SHP77 treated with DMSO at 0.1 percent for 48 hours (cell line): ENCODE measurements at regions not wholly inside any gene's neighbourhood (a gene's known extent, or its start where the extent isn't known, plus 50 kb on each side); places are given as distances from the start of the nearest gene placed in this dataset.
"Not testable (repeated sequence)": the region's sequence is repeated elsewhere in the genome, so short reads cannot be mapped to it uniquely, and the experiment has no call there.

Experiments
- DNase-seq: peaks from one replicate; lab custom pipeline; 2025; lab: John Stamatoyannopoulos, UW

DNA sequence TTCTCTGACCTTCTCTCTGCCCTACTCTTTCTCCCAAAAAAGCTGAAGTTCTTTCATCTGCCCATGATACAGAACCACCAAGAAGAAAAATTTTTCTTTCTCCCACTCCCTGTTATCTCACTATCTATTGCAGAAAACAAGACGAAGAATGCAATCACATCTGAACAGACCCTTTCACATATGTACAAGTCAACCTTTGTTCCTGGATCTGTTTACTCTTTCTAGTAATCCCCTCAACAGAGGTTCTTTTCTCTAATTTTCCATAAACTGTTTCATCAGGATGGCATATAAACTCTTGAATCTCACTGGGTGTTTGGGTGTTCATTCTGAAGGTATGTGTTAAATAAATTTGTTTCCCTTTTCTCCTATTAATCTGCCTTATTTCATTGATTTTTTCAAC is 1262.7 kb upstream of the NRXN1 start:
- no peak for DNase-seq

DNA sequence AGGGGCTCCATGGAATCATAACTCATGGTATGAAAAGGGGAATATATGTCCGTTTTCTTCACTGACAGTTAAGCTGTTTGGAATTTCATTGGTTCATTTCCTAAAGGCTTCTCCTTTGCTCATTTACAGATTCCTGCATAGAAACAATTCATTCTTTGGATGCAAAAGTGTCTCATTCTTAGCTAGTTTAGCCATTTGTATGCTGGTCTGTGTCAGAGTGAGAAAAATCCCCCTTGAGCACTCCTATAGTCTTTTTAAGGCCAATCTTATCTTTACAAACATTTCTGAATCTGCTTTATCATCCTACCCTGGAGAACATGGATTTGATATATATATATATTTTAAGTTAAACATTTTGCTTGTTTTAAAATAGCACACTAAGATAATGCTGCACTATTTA is 1260.9 kb upstream of the NRXN1 start:
- DNase-seq = no peak

DNA sequence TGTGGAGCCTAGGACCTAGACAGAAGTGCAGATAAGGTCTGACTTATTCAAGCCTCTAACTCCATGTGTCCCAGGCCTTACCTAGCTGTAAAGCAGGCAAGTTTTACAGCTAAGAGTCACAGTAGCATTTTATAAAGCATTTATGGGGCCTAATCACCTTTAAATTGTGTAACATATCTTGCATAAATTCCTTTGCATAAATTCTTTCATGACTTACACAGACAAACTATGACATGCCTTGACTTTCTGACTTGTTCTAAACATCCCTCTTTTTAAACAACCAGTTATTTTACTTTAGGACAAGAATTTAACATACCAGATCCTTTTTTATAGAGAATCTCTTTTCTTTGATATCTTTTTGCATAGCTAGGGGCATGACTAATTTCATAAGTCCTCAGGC is 1257.8 kb upstream of the NRXN1 start:
- DNase-seq = no peak

DNA sequence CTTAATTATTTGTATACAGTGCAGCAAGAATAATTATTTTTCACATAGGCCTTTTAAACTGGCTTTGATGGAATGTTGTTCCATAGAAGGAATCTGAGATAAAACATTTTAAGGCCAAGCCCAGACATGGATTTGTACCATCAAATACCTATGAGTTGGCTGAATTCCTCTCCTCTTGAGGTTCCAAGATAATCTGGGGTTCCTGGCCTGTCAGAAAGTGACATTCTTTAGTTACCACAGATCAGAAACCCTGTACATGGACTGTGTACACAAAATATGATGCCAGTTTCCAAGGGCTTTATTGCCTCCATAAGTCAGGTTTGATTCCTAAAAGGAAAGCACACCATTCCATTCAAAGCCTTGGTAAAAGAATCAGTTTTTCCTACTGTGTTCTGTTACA is 1256.7 kb upstream of the NRXN1 start:
- no peak for DNase-seq

DNA sequence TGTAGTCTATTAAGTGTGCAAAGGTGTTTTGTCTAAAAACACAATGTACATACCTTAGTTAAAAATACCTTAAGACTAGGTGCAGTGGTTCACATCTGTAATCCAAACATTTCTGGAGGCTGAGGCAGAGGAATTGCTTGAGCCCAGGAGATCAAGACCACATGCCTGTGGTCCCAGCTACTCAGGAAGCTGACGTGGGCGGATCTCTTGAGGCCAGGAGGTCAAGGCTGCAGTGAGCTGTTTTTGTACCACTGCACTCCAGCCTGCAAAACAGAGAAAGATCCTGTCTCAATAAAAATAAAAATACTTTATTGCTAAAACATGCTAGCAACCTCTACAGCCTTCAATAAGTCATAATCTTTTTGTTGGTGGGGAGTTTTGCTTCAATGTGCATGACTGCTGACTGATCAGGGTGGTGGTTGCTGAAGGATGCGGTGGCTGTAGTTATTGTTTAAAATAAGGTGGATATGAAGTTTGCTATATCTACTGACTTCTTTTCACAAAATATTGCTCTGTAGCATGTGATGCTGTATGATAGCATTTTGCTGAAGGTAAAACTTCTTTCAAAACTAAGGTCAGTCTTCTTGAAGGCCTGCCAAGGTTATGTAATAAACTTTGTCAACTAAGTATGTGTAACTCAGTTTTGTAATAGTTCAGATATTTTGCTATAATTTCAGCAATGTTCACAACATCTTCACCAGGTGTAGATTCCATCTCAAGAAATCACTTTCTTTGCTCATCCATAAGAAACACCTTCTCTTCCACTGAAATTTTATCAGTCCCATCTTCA is 1238.0 kb upstream of the NRXN1 start:
- no peak for DNase-seq

DNA sequence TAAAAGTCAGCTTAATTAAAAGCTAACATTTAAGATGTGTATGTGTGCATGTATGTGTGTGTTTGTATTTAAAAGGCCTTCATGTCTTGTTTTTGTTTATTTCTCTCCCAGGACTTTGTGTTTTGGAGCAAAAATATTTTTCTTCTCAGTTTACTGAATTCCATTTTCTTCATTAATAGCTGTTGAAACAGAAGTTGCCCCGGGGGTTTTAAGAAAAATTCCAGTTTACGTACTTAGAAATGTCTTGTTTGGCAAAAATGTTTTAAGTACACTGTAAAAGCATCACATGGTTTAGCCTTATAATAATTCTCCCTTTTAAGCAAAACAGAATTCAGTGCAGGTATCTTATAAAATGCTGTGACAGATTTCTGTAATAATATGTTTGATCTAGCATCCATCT is 1233.0 kb upstream of the NRXN1 start:
- DNase-seq = no peak

DNA sequence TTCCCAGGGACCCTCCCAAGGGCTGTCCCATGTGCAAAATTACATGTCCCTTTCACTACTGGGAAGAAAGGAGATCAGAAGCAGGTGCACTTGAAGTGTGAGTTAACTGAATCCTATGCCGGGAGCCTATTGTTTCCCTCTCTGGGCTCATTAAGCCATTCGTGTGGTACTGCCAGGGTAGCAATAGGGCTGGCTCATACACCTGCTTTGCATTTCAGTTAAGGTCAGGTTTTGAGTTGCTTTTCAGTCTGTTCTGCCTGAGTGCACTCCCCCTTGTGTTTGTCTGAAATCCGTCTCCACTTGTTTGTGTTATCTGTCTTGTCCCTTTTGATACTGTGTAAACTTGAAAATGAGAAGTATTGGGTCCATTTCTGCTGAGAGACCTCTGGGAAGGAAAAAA is 1232.6 kb upstream of the NRXN1 start:
- peak; percentile 70 for DNase-seq

DNA sequence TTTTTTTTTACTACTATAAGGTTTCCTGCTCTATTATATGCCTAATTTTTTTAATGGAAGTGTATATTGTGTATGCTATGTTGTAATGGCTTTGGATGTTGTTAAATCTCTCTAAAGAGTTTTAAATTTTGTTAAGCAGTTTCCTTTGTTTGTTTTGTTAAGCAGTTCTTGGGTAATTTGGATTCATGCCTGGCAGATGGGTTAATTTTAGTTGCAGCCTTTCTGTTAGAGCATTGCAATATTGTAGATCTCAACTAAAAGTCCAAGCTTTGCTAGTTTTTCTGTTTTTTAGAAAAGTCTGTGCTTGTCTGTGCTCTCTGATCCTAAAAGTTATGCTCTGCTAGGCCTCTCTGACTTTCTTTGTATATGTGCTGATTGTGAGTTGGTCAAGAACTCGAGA is 1229.0 kb upstream of the NRXN1 start:
- no peak for DNase-seq

DNA sequence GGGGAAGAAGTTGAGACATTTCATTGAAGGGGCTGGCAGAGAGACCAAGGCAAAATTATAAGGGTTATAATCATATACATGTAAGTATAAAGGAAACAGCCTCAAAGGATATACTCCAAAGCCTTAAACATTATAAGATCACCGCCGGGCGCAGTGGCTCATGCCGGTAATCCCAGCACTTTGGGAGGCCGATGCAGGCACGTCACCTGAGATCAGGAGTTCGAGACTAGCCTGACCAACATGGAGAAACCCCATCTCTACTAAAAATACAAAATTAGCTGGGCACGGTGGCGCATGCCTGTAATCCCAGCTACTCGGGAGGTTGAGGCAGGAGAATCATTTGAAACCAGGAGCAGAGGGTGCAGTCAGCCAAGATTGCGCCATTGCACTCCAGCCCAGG is 1227.0 kb upstream of the NRXN1 start:
- DNase-seq = not testable (repeated sequence)

DNA sequence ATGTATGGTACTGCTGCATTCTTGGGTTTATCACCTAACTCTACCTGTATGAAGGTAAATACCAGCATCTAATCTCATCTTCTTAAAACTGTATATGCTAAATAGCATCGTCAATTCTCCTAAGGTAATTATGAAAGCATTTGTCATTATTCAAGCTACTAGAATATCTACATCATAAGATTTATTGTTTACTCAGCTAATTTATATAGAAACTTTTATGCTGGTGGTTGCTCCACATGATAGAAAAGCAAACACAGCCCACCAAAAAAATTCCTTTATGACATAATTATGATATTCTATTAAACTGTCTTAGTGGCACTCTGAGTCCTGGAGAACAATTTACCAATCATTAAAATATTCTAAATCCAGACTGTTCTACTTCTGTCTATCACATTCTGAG is 1226.1 kb upstream of the NRXN1 start:
- DNase-seq = no peak

DNA sequence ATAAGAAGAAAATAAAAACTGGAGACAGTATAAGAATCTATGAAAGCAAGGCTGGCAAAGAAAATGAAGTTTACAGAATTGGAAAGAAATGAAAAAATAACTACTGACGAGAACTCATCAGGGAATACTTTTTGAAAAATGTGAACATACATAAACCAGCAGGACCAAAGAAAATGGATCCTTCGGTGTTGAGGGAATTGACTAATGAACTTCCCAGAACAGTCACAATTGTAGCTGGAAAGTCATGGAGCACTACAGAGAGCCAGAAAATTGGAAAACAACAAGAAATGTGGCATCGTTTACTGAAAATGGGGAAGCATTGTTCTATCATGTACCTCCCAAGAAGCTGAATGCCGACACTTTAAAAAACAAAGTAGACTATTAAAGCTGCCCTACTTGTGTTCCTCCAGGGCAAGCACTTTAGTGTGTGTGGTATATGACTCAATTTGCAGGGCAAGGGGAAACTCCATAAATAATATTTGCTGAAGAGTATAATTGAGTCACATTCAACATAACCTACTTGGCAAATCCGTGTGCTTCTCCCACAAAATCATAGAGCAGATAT is 1221.6 kb upstream of the NRXN1 start:
- DNase-seq = no peak

DNA sequence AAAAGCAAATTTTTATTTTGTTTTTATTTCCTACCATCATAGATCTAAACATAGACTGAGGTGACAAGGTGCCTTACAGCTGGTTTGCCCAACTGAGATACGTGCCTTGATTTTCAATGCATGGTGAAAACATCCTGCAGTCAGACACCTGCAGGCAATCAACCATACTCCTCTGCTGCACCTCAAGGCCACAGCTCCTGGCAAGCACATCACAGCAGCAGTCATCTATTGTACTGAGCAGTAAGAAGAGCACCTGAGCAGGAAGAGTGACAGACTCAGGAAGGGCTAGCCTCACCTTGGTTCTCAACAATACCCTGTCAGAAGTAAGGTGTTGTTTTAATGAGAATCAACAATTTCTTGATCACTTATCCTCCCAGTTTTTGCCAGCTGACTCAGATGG is 1206.8 kb upstream of the NRXN1 start:
- DNase-seq = no peak

DNA sequence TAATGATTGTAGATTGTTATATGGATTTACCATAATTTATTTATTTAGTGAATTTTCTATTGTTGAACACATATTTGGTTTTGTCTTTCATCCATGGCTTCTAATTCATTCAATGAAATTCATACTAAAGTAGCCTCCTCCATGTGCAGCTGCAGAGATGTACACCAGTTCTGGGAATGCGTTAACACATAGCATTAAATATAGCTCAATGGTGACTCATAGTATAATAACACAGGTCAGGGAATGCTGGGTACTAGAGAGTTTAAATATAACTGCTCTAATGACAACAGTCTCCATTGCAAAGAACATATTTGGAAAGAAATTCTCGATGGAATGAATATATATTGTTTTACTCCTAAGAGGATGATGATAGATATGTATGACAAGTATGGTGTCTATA is 1190.2 kb upstream of the NRXN1 start:
- peak; percentile 47 for DNase-seq

DNA sequence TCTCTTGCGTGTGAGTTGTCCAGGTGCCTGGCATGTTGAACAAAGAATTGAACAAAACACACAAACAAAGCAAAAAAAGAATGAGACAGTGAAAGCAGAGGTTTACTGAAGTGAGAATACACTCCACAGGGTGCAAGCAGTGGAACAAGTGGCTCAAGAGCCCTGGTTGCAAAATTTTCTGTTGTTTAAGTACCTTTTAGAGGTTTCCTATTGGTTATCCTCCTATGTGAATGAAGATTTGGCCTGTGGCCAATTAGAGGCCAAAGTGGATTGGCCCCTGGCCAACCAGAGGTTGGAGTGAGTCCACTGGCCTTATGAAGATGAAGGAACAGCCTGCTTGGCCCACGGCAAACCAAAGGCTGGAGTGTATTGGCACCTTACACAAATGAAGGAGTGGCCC is 1188.5 kb upstream of the NRXN1 start:
- peak; percentile 68 for DNase-seq

DNA sequence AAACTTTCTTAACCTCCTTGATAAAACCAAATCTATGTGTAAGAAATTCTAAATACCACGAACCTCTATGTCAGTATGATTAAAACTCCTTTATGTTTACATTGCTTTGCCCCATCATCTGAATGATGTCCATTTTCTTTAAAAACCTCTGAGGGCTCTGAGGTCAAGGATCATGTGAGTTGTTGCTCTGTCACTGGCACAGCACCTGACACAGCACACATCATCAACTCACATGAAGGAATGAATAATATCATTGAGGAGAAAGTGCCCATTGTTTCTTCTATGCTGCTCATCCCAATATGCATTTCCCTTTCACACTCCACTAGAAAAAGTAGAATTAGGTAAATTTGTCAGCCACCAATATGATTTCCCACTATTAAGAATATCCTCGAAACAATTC is 1178.7 kb upstream of the NRXN1 start:
- no peak for DNase-seq

DNA sequence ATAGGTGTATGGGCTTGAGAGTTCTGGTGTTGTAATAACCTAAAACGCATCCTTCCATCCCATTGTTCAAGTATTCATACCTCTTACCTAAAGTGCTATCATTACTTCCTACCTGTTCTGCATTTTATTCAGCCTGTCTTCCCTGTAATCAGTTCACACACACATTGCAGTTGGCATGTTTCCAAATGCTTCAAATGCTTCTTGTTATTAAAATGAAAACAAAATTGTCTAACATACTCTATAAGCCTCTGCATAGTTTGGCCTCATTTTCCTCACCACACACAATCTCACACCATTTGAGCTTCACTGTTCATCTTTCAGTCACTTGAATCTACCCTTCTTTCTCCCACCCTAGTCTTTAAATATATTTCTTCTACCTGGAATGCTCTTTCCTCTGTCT is 1178.2 kb upstream of the NRXN1 start:
- DNase-seq = no peak

DNA sequence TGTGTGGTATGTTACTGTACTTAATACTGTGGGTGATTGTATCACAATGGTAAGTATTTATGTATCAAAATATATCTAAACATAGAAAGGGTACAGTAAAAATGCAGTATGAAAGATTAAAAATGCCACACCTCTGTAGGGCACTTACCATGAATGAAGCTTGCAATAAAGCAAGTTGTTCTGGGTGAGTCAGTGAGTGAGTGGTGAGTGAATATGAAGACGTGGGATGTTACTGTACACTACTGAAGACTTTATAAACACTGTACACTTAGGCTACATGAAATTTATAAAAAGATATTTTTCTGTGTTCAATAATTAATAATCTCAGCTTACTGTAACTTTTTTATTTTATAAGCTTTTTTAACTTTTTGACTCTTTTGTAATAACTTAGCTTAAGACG is 1162.4 kb upstream of the NRXN1 start:
- no peak for DNase-seq

DNA sequence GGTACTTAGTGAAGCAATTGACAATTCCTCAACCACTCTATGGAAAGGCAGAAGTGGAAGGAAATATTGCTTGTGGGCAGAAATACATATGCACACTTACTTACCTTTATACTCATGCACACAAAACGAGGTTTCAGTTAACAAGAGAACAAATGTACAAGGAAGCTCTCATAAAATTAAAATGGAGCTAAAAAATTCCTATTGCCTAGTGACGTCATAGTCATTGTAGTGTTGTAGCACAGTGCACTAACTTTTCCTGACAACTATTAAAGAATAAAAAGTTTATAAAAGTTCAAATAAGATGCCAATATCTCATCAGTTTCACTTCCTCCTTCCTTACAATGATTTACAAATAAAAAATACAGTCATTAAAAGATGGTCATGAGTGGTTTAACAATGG is 1161.9 kb upstream of the NRXN1 start:
- DNase-seq = no peak

DNA sequence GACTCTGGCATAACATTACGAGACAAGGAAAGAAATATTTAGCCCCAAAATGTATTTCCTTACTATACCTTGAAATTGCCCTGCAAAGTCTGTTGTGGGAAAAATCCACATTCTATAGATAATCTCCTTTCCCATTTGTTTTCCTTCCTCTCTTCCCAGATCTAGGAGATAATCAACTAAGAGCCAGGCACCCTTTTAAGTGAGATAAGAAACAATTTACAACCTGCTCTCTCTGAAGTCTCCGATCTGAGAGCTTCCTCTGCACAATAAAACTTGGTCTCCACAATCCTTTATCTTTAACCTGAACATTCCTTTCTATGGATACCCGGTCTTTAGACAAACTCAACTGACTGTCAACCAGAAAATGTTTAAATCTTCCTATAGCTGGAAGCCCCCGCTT is 1160.7 kb upstream of the NRXN1 start:
- no peak for DNase-seq

DNA sequence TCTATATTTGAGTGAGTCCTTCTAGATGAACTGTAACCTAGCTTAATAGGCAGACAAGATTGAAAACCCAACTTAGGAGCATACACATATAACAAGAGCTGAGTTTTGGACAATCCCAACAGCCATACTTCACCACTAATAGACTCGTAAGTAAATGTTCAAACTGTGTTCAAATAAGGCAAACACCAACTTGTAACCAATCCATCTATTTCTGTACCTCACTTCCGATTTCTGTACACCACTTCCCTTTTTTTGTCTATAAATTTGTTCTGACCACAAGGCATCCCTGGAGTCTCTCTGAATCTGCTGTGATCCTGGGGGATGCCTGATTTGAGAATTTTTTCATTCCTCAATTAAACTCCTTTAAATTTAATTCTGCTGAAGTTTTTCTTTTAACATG is 1149.1 kb upstream of the NRXN1 start:
- no peak for DNase-seq

DNA sequence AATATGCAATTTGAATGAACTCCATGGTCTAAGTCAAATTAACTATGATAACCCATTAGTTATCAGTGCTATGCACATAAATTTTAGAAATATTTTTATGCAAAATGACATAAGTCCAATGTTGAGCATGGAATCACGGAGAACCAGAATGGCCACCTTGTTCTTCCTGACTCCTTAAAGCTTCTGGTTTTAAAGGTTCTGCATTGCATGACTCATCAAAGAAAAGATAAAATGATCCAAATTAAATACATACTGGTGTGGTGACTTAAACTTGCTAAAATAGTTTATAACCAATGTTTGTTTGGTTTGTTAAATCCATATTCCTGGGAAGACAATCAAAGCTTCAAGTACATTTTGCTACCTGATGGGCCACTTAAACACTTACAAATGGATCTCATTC is 1146.9 kb upstream of the NRXN1 start:
- DNase-seq = no peak

DNA sequence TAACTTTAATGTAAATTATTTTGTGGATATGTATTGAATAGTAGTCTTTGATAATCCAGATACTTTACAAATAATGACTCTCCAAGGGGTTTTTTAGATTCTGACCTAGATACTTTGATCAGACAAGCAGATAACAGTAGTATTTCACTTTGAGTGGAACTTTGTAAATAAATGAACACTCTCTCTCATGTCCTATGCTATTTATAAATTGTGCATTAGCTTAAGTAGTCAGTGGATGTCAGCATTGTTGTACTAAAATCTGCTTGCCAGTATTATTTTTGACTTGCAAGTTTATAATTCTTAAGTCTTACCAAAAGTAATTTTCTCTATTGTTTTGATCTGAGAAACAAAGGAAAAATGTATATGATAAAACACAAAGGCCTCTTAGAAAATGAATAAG is 1113.1 kb upstream of the NRXN1 start:
- DNase-seq = no peak

DNA sequence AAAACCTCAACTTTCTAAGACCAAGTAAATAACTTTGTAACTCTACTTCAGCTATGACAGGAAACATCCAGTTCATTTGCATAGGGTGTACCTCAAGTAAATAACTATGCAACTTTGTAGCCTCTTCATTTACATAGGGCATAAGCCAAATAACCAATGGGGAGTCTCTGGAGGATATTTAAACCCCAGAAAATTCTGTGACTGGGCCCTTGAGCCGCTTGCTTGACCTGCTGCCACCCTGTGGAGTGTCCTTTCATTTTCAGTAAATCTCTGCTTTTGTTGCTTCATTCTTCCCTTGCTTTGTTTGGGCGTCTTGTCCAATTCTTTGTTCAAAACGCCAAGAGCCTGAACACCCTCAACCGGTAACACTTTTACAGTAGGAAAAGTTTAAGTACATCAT is 1112.7 kb upstream of the NRXN1 start:
- DNase-seq = no peak

DNA sequence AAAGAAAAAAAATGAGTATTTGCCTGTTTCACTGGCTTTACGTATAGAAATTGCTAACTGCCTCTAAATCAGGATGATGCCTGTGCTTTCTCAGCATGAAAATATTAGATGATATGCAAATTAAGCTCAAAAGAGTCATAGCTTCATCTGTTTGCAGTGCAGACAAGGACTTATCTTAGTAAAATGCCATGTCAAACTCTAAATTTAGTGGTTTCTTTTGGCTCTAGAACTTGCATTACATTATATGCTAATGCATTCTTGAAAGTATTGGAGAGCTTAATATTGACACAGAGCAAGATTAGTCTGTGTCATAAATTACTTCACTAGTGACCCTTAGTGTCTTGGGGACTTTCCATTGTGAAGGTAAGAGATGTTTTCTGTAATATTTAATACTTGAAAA is 1109.1 kb upstream of the NRXN1 start:
- no peak for DNase-seq
